ENCODE measurements at regions not wholly inside any gene's neighbourhood (a gene's known extent, or its start where the extent isn't known, plus 50 kb on each side); places are given as distances from the start of the nearest gene placed in this dataset.

GRCh38 chr3:88283242-88283592, 133.5 kb downstream of the C3orf38 start:
- H2AFZ ChIP-seq (ENCODE audit: low read length), result no peak overlapping the region
- H3K4me1 ChIP-seq (ENCODE audit: insufficient read depth, low read length, severe bottlenecking), result no peaks in the 10 kb centered on the region
- H3K9me2 ChIP-seq (ENCODE audit: low read depth, low read length), result no peaks in the 10 kb centered on the region
- no peak overlapping the region for H3K4me3 ChIP-seq (ENCODE audit: low read depth, low read length, poor library complexity, severe bottlenecking)
- H4K20me1 ChIP-seq (ENCODE audit: insufficient read depth, low read length), result no peaks in the 10 kb centered on the region
- H3K9me3 ChIP-seq (ENCODE audit: low read length), result no peaks in the 10 kb centered on the region
- no peaks in the 10 kb centered on the region for H3F3A ChIP-seq (ENCODE audit: insufficient read depth, low read length)
- no peak overlapping the region for H3K4me2 ChIP-seq (ENCODE audit: low read length)
- H3K27ac ChIP-seq (ENCODE audit: low read depth, low read length, poor library complexity, severe bottlenecking), result no peak overlapping the region
- TF ChIP-seq EZH2 (IDR thresholded peaks at IDR 0.05; ENCODE audit: borderline replicate concordance, low read length), result no peak
- TF ChIP-seq, protein P1, sequence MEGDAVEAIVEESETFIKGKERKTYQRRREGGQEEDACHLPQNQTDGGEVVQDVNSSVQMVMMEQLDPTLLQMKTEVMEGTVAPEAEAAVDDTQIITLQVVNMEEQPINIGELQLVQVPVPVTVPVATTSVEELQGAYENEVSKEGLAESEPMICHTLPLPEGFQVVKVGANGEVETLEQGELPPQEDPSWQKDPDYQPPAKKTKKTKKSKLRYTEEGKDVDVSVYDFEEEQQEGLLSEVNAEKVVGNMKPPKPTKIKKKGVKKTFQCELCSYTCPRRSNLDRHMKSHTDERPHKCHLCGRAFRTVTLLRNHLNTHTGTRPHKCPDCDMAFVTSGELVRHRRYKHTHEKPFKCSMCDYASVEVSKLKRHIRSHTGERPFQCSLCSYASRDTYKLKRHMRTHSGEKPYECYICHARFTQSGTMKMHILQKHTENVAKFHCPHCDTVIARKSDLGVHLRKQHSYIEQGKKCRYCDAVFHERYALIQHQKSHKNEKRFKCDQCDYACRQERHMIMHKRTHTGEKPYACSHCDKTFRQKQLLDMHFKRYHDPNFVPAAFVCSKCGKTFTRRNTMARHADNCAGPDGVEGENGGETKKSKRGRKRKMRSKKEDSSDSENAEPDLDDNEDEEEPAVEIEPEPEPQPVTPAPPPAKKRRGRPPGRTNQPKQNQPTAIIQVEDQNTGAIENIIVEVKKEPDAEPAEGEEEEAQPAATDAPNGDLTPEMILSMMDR (IDR thresholded peaks at IDR 0.05; ENCODE audit: low read length), result no peak
- no peak overlapping the region for H3K9ac ChIP-seq (ENCODE audit: low read length)
- H3K27me3 ChIP-seq (ENCODE audit: insufficient read depth, low read length), result no peaks in the 10 kb centered on the region
- no peaks in the 10 kb centered on the region for H3K36me3 ChIP-seq (ENCODE audit: insufficient read depth, low read length)
- no peaks in the 10 kb centered on the region for H3K79me2 ChIP-seq (ENCODE audit: insufficient read depth, low read length)

GRCh38 chr3:88291486-88291885, 141.7 kb downstream of the C3orf38 start:
- no peak overlapping the region for H2AFZ ChIP-seq (ENCODE audit: low read length)
- no peaks in the 10 kb centered on the region for H3K4me1 ChIP-seq (ENCODE audit: insufficient read depth, low read length, severe bottlenecking)

GRCh38 chr3:88298189-88298588, 148.4 kb downstream of the C3orf38 start:
- H3K9me3 ChIP-seq (ENCODE audit: low read length), result no peaks in the 10 kb centered on the region
- no peaks in the 10 kb centered on the region for H3K9me2 ChIP-seq (ENCODE audit: low read depth, low read length)
- H3K79me2 ChIP-seq (ENCODE audit: insufficient read depth, low read length), result no peaks in the 10 kb centered on the region
- no peaks in the 10 kb centered on the region for H3K4me1 ChIP-seq (ENCODE audit: insufficient read depth, low read length, severe bottlenecking)
- H3K36me3 ChIP-seq (ENCODE audit: insufficient read depth, low read length), result no peaks in the 10 kb centered on the region
- no peak overlapping the region for H3K27ac ChIP-seq (ENCODE audit: low read depth, low read length, poor library complexity, severe bottlenecking)
- H3F3A ChIP-seq (ENCODE audit: insufficient read depth, low read length), result no peaks in the 10 kb centered on the region
- H3K9ac ChIP-seq (ENCODE audit: low read length), result no peak overlapping the region
- TF ChIP-seq, protein P1 (IDR thresholded peaks at IDR 0.05; ENCODE audit: low read length), result no peak
- TF ChIP-seq EZH2 (IDR thresholded peaks at IDR 0.05; ENCODE audit: borderline replicate concordance, low read length), result no peak
- no peaks in the 10 kb centered on the region for H3K27me3 ChIP-seq (ENCODE audit: insufficient read depth, low read length)
- H3K4me3 ChIP-seq (ENCODE audit: low read depth, low read length, poor library complexity, severe bottlenecking), result no peak overlapping the region
- H3K4me2 ChIP-seq (ENCODE audit: low read length), result no peak overlapping the region
- no peaks in the 10 kb centered on the region for H4K20me1 ChIP-seq (ENCODE audit: insufficient read depth, low read length)
- H2AFZ ChIP-seq (ENCODE audit: low read length), result no peak overlapping the region

More at GRCh38 chr3:88291486-88291885, 141.7 kb downstream of the C3orf38 start:
- no peak overlapping the region for H3K27ac ChIP-seq (ENCODE audit: low read depth, low read length, poor library complexity, severe bottlenecking)
- H3K9me3 ChIP-seq (ENCODE audit: low read length), result no peaks in the 10 kb centered on the region
- TF ChIP-seq EZH2 (IDR thresholded peaks at IDR 0.05; ENCODE audit: borderline replicate concordance, low read length), result no peak
- TF ChIP-seq, protein P1 (IDR thresholded peaks at IDR 0.05; ENCODE audit: low read length), result no peak
- H3K9me2 ChIP-seq (ENCODE audit: low read depth, low read length), result no peaks in the 10 kb centered on the region
- H3K27me3 ChIP-seq (ENCODE audit: insufficient read depth, low read length), result no peaks in the 10 kb centered on the region
- no peak overlapping the region for H3K4me3 ChIP-seq (ENCODE audit: low read depth, low read length, poor library complexity, severe bottlenecking)
- H3K4me2 ChIP-seq (ENCODE audit: low read length), result no peak overlapping the region
- H4K20me1 ChIP-seq (ENCODE audit: insufficient read depth, low read length), result no peaks in the 10 kb centered on the region
- H3K79me2 ChIP-seq (ENCODE audit: insufficient read depth, low read length), result no peaks in the 10 kb centered on the region
- H3K36me3 ChIP-seq (ENCODE audit: insufficient read depth, low read length), result no peaks in the 10 kb centered on the region
- H3K9ac ChIP-seq (ENCODE audit: low read length), result no peak overlapping the region
- no peaks in the 10 kb centered on the region for H3F3A ChIP-seq (ENCODE audit: insufficient read depth, low read length)

All from OCI-LY1 (cell line).